ENCODE measurements at regions not wholly inside any gene's neighbourhood (a gene's known extent, or its start where the extent isn't known, plus 50 kb on each side); places are given as distances from the start of the nearest gene placed in this dataset.
A peak's percentile ranks its signal among the peaks of the same experiment; 100 is the strongest.

DNA sequence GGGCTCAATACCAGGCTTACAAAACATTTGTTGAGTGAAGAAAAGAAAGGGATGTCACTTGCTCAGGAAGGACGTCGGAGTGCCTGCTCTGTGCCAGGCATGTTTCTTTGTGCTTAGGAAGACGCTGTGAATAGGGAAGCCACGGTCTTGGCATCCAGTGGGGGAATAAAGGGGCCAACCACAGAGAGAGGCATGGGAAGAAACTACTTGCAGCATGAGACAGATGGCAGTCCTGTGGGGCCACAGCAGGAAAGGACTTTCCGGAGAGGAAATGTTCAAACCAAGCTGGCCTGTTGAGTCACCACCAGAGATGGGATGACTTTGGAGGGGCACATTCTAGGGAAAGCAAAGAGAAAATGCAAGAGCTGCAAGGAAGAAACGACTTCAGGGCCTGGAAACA, 173.2 kb downstream of the CDH26 start:
- no peak for DNase-seq (ENCODE audit: low read depth)

DNA sequence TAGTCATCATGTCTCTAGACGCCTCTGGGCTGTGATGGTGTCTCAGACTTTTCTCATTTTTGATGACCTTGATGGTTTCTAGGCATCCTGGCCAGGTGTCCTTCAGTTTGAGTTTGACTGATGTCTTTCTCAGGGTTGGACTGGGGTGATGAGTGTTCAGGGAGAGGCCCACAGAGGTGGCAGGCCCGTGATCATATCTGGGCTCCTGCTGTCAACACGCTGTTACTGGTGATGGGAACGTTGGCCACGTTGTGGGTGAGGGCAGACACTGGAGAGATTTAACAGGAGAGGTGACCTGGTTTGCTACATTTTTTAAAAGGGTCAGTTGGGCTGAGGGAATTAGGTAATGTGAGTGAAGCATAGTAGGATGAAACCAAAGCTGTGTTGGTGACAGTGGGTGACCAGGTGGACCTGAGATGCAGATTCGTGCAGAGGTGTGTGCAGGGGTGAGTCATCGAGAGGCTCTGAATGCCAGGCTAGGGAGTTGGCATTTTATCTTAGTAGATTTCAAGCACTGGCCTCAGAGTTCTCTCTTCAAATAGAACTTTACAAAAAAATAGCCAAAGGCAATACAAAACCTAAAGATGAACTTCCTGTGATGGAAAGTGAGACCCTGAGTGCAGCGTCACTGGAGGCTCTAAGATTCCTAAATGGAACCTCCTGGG, 174.1 kb downstream of the CDH26 start:
- no peak for DNase-seq (ENCODE audit: low read depth)

DNA sequence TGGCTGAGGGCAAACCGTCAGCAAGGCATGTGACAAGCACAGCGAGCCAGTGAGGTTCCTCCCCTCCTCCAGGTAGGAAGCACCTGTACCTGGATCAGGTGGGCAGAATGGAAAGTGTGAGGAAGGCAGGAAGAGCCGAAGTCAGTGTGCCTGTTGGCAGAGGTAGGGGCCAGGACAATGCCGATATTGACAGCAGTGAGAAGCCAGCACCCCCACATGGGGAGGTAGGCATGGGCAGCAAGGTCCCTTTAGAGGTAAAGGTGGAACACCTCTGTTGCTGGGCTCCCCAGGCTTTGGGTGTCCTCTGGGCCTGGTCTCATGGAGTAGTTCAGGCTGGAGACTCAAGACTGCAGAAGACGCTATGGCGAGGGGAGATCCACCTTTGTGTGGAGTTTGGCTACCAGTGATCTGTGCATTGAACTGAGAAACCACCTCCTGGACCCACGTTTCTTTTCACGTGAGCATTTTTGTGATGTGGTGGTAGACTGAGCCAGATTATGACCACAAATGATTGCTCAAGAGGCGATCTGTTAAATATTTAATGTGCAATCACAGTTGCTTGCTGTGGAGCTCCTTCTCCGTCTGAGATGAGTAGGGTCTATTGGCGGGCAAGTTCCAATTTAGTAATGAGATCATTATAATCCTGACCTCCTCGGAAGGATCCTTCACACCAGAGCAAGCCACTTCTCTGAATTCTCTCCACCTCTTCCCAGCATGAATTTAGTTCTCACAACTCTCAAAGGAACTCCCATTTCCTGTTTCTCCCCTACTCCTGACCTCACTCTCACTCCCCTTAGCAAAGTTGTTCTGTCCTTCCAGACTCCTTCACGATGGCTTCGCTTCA, 174.8 kb downstream of the CDH26 start:
- DNase-seq (ENCODE audit: low read depth) = no peak

DNA sequence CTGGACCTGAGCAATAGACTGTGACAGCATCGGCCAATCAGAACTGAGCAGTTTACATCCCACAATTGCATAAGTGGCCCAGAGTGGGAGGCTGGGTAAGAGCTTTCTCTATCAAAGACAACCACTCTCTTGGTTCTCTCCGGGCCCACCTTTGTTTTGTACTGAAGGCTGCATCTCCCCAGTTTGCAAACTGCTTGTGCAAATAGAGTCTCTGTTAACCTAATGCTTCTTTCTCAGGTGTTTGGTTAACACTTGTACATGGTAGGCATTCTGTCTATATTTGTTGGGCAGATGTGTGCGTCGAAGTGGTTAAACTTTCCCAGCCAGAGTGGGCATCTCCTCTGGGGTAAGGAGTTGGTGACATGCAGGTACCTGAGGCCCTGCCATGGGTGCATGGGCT, 177.1 kb downstream of the CDH26 start:
- no peak for DNase-seq (ENCODE audit: low read depth)

DNA sequence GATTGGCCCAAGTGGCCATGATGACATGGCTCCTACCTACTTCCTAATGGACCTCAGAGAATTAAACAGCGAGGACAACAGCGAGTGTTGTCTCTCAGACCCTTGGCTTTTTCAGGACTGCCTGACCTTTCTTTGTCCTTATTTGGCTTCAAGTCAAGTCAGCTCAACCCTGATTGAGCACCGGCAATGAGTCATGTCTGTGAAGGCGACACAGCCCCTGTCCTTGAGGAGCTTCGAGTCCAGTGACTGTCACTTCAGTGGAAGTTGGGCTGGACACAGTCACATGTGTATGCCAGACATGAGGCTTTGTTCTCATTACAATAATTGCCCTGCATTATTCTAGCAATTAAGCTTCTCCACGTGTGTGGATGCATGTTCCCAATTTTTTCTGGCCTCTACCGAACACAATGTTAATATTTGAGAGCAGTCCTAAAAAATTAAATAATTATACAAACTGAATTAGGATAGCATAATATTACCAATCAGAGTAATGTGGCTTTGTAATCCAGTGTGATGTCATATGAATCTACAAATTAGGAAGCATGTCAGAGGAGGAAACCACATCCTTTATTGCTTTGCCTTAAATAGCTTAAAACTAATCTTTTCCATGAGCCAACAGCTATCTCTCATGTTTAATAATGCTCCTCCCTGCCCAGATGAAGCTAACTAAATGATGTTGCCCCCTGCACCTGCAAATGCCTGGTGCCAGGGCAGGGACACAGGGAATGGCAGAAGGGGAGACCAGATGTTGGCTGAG, 178.6 kb downstream of the CDH26 start:
- no peak for DNase-seq (ENCODE audit: low read depth)

DNA sequence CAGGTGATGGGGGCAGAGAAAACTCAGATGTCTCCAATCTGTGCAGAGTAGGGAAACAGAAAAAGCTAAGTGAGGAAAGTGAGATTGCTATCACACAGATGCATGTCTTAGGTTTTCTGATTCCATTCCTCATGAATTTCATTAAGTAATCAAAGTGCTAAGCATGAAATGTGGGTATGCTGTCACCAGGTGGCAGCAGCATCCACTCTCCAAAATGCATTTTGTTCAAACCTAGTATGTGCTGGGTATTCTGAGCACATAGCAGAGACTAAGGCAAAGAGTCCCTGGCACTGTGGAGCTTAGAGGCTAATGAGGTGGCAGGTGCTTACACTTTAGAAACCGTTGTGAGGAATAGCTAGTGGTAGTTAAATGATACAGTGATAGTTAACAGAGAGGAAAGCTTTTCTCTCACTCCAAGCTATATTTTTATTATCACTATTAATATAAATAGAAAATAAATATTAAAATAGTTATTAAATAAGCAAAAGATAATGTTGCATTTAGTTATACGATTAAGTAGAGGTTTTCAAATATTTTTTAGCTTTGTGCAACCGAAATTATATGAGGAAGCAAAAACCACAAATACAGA, 179.5 kb downstream of the CDH26 start:
- no peak for DNase-seq (ENCODE audit: low read depth)

DNA sequence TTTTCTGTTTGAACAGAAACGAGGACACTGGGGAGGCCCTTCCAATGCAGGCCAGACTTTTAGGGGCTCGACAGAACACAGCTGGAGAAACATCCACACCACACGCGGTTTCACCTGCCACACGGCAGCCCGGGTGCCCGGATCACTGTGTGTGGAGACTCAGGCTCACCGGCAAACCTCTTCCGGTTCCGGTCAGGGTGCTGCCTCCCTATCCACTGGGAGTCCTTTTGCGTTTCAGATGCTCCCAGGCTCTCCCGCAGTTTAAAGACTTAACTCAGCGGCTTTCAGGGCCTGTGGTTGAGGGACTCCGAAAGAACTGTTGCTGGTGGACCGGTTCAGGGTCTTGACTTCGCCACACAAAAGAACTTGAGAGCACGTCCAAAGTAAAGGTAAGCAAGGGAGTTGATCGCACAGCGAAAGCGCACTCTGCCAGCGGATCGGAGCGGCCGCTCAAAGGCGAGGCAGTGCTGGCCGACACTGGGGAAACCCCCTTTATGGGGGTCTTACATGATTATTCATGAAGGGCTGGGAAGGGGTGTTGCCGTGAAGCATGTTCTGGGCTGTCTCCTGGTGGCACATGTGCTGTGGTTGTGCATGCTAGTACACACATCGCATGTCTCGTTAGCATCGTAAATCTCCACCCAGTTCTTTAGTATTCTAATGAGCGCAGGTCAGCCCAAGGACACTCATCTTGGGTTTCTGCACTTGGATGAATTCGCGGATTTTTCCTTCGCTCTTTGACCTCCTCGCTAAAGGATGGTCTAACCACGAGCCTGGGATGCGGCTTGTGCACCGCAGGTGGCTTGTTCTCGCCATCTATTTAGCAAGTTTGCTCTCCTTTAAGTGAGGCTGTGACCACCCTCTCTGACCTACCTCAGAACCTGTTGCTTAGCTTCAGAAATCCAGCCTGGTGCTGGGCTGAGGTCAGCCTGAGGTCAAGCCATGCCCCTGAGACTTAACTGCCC, 180.3 kb downstream of the CDH26 start:
- DNase-seq (ENCODE audit: low read depth) = peak; percentile 20

DNA sequence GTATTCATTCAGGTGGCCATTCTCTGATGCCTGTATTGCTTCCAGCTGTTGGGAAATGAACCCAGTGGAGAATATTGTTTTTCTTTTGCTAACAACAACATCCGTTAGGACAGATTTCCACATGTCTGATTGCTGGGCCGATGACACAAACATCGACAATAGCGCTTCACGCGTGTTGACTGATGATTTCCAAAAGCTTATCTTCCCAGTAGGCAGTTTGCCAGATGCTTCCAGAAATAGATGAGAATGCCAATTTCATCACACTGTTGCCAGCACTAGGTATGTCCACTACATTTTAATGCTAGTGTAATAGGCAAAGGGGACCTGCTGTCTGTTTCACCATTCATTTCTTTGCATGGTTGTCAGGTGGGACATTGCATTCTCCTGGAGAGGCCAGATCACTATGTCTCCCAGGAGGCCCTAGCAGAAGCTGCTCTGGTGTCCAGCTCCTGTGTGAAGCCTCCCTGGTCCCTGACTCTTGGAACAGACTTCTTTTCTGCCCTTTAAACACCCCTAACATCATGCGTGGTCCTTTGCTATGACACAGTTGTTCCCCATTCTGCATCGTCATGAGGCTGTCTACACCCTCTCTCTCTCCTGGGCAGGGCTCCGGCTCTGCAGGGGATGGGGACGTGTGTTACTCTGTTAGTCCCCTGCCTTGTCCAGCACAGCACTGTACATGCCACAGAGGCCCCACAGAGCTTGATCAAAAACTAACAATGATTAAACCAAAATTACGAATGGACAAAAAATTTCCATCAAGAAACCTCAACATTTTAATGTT, 181.6 kb downstream of the CDH26 start:
- no peak for DNase-seq (ENCODE audit: low read depth)

DNA sequence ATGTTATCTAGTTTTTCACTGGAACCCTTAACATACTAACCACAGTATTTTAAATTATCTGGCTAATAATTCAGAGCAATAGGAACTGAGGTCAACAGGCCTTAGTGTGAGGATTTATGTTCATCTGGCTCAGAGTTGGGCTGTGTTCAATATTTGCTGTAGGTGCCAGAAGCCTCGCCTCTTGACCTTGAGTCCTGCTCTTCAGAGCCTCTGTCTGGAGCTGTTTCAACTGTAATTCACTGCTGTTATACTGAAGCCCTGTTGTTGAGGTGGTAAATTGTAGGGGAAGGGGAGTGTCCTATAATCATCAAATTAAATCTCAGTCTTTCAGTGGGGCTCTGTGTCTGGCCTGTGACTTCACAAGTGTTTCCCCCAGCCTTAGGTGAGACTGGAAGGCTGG, 184.4 kb downstream of the CDH26 start:
- no peak for DNase-seq (ENCODE audit: low read depth)

DNA sequence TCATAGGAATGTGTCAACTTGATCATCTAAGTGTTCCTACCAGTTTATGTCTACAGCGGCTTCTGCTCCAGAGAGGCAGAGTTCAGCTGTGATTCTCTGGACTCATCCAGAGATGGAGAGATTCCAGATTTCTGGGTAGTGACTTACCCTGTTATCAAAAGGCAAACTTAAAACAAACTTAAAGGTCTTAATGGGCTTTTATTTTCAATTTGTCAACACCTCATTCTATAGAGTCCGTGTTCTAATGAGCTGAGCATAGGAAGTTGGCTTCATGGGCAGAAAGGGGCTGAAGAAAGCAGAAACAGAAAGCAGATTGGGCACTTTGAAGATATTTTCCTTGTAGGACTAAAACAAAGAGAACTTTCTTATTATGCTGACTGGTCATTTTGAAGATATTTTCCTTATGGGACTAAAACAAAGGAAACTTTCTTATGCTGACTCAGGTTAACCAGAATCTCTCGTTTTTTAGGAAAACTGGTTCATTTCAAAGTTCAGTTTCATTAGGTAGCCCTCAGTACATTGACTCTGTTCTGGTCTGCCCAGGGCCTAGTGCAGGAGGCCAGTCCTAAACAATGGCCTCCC, 185.1 kb downstream of the CDH26 start:
- no peak for DNase-seq (ENCODE audit: low read depth)

DNA sequence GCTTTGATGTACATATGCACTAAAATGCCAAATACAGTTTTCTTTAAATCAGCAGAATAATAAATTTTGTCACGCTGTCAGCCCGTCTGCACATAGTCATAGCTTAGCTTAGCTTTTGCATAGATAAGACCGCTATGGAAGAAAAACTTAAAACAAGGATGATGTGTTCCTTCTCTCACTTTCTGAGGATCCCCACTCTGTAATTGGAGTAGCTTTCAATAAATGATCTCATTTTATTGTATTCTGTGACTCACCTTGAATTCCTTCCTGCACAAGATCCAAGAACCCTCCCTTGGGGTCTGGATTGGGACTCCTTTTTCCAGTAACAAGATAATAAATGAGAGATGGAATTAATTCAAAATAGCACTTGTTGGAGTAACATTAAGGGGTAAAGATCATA, 186.2 kb downstream of the CDH26 start:
- DNase-seq (ENCODE audit: low read depth) = no peak

DNA sequence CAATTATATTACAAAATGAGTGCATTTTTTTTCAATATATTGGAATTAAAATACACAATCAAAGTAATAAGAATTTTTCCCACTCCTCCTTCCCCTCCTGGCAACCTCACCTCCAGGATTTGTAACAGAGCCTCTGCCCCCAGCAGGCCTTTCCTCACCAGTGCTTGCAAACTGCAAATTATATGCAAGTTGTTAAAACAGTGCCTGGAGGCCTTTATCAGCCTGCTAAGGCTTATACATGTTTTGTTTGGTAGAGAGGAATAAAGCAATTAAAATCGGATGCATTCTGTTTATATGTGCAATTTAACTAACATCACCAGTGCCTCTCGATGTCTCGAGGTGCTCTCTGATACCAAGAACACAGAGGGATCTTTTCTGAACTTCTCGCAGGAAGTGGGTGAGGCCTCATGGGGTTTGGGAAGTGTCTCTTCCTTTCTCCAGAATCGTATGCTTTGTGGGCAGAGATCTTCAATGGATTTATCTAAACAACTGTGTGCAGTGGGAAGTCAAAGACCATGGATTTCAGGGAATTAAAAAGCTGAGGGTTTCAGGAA, 186.8 kb downstream of the CDH26 start:
- no peak for DNase-seq (ENCODE audit: low read depth)

DNA sequence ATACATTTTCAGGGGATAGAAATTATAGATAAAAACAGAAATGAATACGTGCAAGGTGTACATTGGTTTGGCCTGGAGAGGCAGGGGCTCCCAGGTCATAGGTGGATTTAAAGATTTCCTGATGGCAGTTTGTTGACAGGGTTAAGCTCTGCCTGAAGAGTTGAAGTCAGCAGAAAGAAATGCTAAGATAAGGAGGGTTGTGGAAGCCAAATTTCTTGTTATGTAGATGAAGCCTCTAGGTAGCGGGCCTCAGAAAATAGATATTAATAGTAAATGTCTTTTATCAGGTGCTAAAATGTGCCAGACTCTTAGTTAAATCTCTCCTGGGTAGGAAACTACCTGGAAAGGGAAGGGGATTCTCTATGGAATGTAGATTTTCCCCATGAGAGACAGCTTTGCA, 188.8 kb downstream of the CDH26 start:
- DNase-seq (ENCODE audit: low read depth) = no peak

DNA sequence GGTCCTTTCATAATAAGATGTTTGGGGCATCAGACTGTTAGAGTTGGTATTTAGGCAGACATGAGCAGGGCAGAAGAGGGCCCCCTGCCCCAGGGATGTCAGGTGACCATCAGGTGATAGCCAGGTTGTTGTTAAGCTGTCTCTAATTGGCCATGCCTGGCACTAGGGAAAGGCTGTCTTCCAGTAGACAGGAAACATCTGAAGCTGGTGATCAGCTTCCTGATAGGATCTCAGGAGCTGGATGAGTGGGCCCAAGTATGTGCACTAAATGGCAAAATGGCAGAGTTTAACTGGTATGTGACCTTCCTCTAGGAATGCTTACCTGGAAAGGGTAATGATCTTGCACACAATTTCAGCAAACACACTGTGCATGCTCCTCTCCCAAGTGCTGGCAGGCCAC, 190.7 kb downstream of the CDH26 start:
- no peak for DNase-seq (ENCODE audit: low read depth)

DNA sequence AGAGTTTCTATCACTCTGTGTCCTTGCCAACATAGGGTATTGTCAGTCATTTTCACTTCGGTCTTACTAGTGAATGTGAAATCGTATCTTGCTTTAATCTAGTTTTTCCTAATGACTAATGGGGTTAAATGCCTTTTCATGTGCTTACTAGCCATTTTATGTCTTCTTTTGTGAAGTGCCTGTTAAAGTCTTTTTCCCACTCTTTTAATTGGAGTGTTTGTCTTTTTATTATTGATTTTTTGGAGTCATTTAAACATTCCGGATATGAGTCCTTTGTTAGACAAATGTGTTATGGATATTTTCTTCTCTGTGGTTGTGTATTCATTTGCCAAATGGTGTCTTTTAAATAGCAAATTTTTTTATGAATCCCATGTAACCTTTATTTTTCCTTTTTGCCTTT, 194.6 kb downstream of the CDH26 start:
- DNase-seq (ENCODE audit: low read depth) = no peak

DNA sequence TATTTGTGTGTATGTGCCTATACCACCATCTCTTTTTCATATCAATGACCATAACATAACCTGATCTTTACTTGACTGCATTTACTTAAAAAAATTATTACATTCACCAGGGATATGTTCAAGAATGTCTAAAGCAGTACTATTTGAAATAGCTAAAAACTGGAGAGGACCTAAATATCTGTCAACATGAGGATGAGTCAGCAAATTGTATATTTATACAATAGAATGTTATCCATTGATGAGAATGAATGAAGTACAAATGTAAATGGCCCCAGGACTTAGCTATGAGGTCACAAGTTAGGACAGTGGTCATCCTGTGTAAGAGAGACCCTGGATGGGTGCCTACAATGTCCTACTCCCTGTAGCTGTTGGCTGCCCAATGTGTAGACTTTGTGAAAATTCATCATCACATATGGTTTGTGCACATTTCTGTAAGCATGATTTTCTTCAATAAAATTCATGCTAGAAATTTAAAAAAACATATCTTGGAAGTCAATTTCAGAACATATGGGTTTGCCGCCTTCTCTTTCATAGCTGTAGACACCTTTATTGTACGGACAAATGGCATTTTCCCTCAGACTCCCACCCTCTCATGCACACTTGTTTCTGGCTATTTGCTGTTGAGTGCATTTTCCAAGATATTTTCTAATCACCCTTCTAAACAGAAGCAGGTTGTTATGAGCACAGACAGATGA, 202.4 kb downstream of the CDH26 start:
- no peak for DNase-seq (ENCODE audit: low read depth)

DNA sequence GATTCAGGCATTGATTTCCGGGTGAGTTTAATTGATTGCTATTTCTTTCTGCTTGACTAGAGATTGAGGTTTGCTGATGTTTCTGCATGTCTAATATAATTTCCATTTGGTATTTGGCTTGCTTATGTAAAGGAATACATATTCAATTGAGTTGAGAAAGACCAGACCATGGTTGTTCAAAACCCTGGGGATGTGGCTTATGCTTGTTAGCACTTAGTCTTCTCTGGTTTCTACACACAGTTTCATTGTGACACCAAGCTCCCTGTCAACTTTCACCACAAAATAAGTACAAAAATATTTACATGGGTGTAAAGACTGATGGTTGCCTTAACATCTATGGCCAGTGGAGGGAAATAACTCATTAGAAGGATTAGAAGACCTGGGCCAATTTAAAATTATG, 209.6 kb downstream of the CDH26 start:
- DNase-seq (ENCODE audit: low read depth) = no peak

DNA sequence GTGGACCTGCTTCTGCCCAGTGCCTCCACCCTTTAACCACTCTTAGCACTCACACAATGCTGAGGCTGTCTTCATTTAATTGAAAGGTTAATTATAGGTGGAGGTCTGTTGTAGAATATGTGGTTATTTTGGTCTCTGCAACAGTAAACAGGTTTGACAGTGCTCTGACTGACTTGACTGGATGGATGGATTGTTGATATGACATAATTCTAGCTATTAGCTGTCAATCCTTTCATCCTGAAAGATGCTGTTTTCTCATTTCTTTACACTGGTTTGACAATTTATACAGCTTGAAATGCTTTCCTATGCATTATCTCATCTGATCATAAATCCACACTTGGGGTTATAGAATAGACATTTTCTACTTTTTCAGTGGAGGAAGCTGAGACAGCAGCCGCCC, 210.7 kb downstream of the CDH26 start:
- DNase-seq (ENCODE audit: low read depth) = no peak

DNA sequence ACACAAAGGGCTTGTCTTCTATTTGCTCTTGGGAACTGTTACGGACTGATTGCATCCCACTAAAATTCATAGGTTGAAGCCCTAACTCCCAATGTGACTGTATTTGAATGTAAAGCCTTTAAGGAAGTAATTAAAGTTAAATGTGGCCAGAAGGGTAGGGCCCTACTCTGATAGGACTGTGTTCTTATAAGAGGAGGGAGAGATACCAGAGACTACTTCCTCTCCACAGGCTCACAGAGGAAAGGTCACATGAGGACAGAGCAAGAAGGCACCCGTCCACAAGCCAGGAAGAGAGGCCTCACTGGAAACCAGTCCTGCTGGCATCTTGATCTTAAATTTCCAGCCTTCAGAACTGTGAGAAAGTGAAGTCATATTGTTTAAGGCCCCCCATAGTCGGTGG, 211.9 kb downstream of the CDH26 start:
- no peak for DNase-seq (ENCODE audit: low read depth)

All from T follicular helper cell (primary cell).